Mucosa of rectum (tissue), 2 donors: ENCODE measurements at regions not wholly inside any gene's neighbourhood (a gene's known extent, or its start where the extent isn't known, plus 50 kb on each side); places are given as distances from the start of the nearest gene placed in this dataset.

ENCODE experiments used
- H3K27ac ChIP-seq, 2 donors: one replicate each; pipeline ENCODE4 v1.7.0; 2013; ENCODE audit warnings: inconsistent platforms in 2 of 2, low read depth in 2 of 2, low read length in 2 of 2
- H3K27me3 ChIP-seq, 2 donors: one replicate each; pipeline ENCODE4 v1.7.0; 2013; ENCODE audit warnings: low read length in 2 of 2; ENCODE audit not compliant: control insufficient read depth in 2 of 2, insufficient read depth in 2 of 2
- H3K36me3 ChIP-seq, 2 donors: one replicate each; pipeline ENCODE4 v1.7.0; 2013; ENCODE audit warnings: low read length in 2 of 2; ENCODE audit not compliant: control insufficient read depth in 2 of 2, insufficient read depth in 2 of 2
- H3K4me1 ChIP-seq, 2 donors: one replicate each; pipeline ENCODE4 v1.7.0; 2013; ENCODE audit warnings: low read length in 2 of 2, mild to moderate bottlenecking in 1 of 2; ENCODE audit not compliant: control insufficient read depth in 2 of 2, insufficient read depth in 2 of 2
- H3K4me3 ChIP-seq, 2 donors: one replicate each; pipeline ENCODE4 v1.7.0; 2013; ENCODE audit warnings: low read length in 2 of 2
- H3K9ac ChIP-seq, 2 donors: one replicate each; pipeline ENCODE4 v1.7.0; 2013; ENCODE audit warnings: low read length in 2 of 2, low read depth in 1 of 2, mild to moderate bottlenecking in 1 of 2
- H3K9me3 ChIP-seq, 2 donors: one replicate each; pipeline ENCODE4 v1.7.0; 2013; ENCODE audit warnings: low read length in 2 of 2; ENCODE audit not compliant: control insufficient read depth in 2 of 2
- donor health status: healthy.
- donor health status: Normal muscosa, but diverticular disease.

- Histone ChIP-seq H3K27ac (no peak overlapping the region), H3K27me3 (no peaks in the 10 kb centered on the region)
Observed at GRCh38 chr11:28514391-28514790, 406.2 kb downstream of the METTL15 start.

DNA sequence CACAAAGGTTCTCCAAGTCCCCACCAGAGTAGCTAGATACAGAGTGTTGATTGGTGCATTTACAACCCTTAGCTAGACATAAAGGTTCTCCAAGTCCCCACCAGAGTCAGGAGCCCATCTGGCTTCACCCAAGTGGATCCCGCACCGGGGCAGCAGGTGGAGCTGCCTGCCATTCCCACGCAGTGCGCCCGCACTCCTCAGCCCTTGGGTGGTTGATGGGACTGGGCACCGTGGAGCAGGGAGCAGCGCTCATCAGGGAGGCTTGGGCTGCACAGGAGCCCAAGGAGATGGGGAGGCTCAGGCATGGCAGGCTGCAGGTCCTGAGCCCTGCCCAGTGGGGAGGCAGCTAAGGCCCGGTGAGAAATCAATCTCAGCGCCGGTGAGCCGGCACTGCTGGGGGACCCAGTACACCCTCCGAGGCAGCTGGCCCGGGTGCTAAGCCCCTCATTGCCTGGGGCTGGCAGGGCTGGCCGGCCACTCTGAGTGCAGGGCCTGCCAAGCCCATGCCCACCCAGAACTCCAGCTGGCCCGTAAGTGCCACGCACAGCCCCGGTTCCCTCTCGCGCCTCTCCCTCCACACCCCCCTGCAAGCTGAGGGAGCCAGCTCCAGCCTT, 404.1 kb downstream of the METTL15 start:
- H3K9ac ChIP-seq: no peak overlapping the region
- no peak overlapping the region for H3K27ac ChIP-seq
- no peaks in the 10 kb centered on the region for H3K9me3 ChIP-seq
- no peaks in the 10 kb centered on the region for H3K4me1 ChIP-seq
- H3K36me3 ChIP-seq: no peaks in the 10 kb centered on the region
- H3K4me3 ChIP-seq: no peak overlapping the region
- no peaks in the 10 kb centered on the region for H3K27me3 ChIP-seq

More at GRCh38 chr11:28514391-28514790, 406.2 kb downstream of the METTL15 start:
- Histone ChIP-seq H3K9me3 (no peaks in the 10 kb centered on the region), H3K9ac (no peak overlapping the region), H3K4me3 (no peak overlapping the region), H3K4me1 (no peaks in the 10 kb centered on the region), H3K36me3 (no peaks in the 10 kb centered on the region)

DNA sequence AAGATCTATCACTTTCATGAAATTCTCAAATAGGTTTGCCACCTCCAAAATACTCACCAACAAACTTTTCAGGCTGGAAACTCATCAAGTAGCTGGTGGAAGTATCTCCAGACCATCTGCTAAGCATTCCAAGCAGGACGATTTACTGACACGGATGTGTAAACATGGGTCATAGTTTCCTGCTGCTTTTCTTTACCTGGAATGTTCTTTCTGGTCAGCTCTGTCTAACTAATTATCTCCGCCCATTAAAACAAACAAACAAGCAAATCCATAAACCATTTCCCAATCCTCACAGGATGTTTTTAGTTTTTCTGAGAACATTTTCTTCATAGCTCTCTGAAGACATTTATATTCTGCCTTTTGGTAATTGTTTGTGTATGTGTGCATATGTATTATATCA, 397.0 kb downstream of the METTL15 start:
- no peaks in the 10 kb centered on the region for H3K27me3 ChIP-seq
- no peak overlapping the region for H3K27ac ChIP-seq
- H3K9ac ChIP-seq: no peak overlapping the region

GRCh38 chr11:28504555-28505110, 396.4 kb downstream of the METTL15 start:
- no peaks in the 10 kb centered on the region for H3K9me3 ChIP-seq
- H3K9ac ChIP-seq: no peak overlapping the region
- H3K27ac ChIP-seq: no peak overlapping the region
- no peak overlapping the region for H3K4me3 ChIP-seq
- H3K4me1 ChIP-seq: no peaks in the 10 kb centered on the region
- H3K36me3 ChIP-seq: no peaks in the 10 kb centered on the region
- no peaks in the 10 kb centered on the region for H3K27me3 ChIP-seq

More for the DNA sequence above, 397.0 kb downstream of the METTL15 start:
- H3K4me3 ChIP-seq: no peak overlapping the region
- H3K9me3 ChIP-seq: no peaks in the 10 kb centered on the region
- H3K4me1 ChIP-seq: no peaks in the 10 kb centered on the region
- H3K36me3 ChIP-seq: no peaks in the 10 kb centered on the region

GRCh38 chr11:28495333-28495732, 387.1 kb downstream of the METTL15 start:
- no peaks in the 10 kb centered on the region for H3K27me3 ChIP-seq
- H3K36me3 ChIP-seq: no peaks in the 10 kb centered on the region
- H3K9ac ChIP-seq: no peak overlapping the region
- no peak overlapping the region for H3K27ac ChIP-seq
- no peaks in the 10 kb centered on the region for H3K4me1 ChIP-seq
- H3K9me3 ChIP-seq: no peaks in the 10 kb centered on the region
- no peak overlapping the region for H3K4me3 ChIP-seq

GRCh38 chr11:28491431-28491830, 383.2 kb downstream of the METTL15 start:
- Histone ChIP-seq H3K27me3 (no peaks in the 10 kb centered on the region), H3K4me1 (no peaks in the 10 kb centered on the region), H3K27ac (no peak overlapping the region), H3K9ac (no peak overlapping the region), H3K9me3 (no peaks in the 10 kb centered on the region), H3K4me3 (no peak overlapping the region), H3K36me3 (no peaks in the 10 kb centered on the region)

GRCh38 chr11:28490773-28491382, 382.7 kb downstream of the METTL15 start:
- H3K4me1 ChIP-seq: no peaks in the 10 kb centered on the region
- no peaks in the 10 kb centered on the region for H3K9me3 ChIP-seq
- H3K27me3 ChIP-seq: no peaks in the 10 kb centered on the region
- no peak overlapping the region for H3K9ac ChIP-seq
- H3K36me3 ChIP-seq: no peaks in the 10 kb centered on the region
- H3K4me3 ChIP-seq: no peak overlapping the region
- no peak overlapping the region for H3K27ac ChIP-seq

DNA sequence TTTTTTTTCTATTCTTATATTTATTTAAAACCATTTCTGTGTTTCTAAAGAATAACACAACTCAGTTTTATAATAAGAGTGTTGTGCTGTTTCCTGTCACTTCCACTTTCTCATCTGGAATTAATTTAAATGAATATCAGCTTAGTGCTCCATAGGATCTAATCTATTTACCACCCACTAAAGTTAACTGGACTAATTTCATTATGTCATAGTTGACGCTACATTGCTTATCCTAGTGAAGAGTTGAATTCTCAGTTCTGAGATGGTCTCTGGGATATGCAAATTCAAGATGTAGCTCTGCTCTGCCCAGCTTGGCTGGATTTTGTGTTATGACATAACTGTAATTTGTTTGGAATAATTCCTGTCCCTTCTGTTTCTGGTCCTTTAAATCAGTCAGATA, 380.1 kb downstream of the METTL15 start:
- no peak overlapping the region for H3K27ac ChIP-seq
- H3K27me3 ChIP-seq: no peaks in the 10 kb centered on the region
- H3K9ac ChIP-seq: no peak overlapping the region
- H3K36me3 ChIP-seq: no peaks in the 10 kb centered on the region
- no peaks in the 10 kb centered on the region for H3K4me1 ChIP-seq
- no peak overlapping the region for H3K4me3 ChIP-seq
- no peaks in the 10 kb centered on the region for H3K9me3 ChIP-seq

DNA sequence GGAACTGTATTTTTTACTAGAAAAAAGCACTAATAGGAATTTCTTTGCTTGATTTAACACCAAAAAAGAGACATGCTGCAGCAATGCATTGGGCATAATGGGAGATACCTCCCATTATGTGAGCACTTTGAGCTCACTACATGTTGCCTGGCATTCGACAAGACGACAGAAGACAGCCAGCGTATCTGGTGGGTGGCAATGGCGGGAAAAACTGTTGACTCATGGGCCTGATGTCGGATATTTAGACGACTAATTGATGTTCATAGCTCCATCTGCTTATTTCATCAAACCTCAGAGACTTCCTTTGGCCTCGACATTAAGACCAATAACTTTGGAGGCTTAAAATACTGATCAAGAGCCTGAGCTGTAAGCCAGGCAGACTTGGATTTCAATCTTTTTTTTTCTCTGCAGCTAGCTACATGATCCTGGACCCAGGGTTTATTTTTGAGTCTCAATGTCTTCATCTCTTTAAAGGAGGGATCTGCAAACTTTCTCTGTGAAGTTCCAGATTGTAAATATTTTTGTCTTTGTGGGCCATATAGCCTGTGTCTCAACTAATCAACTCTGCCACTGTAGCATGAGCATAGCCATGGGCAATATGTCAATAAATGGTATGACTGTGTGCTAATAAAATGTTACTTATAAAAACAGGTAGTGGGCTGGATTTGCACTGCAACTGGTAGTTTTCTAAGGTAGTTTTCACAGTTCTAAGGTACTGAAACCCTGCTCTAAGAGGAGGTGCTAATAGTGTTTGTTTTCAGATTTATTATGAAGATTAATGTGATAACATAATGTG, 375.1 kb downstream of the METTL15 start:
- H3K9me3 ChIP-seq: no peaks in the 10 kb centered on the region
- no peak overlapping the region for H3K27ac ChIP-seq
- H3K9ac ChIP-seq: no peak overlapping the region
- H3K4me3 ChIP-seq: no peak overlapping the region
- no peaks in the 10 kb centered on the region for H3K4me1 ChIP-seq
- H3K36me3 ChIP-seq: no peaks in the 10 kb centered on the region
- H3K27me3 ChIP-seq: no peaks in the 10 kb centered on the region

- Histone ChIP-seq H3K4me3 (no peak overlapping the region), H3K9ac (no peak overlapping the region), H3K27ac (no peak overlapping the region), H3K27me3 (no peaks in the 10 kb centered on the region), H3K4me1 (no peaks in the 10 kb centered on the region), H3K9me3 (no peaks in the 10 kb centered on the region), H3K36me3 (no peaks in the 10 kb centered on the region)
Observed at GRCh38 chr11:28482666-28483065, 374.5 kb downstream of the METTL15 start.
